ENCODE measurements at regions not wholly inside any gene's neighbourhood (a gene's known extent, or its start where the extent isn't known, plus 50 kb on each side); places are given as distances from the start of the nearest gene placed in this dataset.

DNA sequence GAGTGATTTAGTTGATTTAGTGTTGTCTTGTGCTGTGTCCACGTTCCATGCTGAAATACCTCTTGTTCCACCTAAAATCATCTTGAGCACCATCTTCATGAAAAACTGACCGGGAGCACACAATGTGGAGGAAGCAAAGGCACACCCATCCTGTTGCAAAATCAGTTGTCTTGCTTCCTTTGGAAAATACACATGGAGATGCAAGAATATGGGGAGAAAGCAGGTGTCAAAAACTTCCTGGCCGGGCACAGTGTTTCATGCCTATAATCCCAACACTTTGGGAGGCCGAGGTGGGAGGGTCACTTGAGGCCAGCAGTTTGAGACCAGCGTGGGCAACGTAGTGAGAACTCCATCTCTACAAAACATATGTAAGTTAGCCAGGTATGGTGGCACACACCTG is 151.1 kb downstream of the C11orf91 start:
- intact Hi-C loops (cut with DNase I) = no loop called here
- Histone ChIP-seq H3K27ac (ENCODE audit: low read depth in 2 of 2, low read length in 2 of 2) (no peak overlapping the region), H3K9me3 (ENCODE audit: control insufficient read depth in 2 of 3, insufficient read depth in 1 of 3, low read length in 3 of 3) (no peaks in the 10 kb centered on the region), H3K9ac (ENCODE audit: low read length in 3 of 3) (no peak overlapping the region), H3K27me3 (ENCODE audit: control insufficient read depth, insufficient read depth, low read length) (no peaks in the 10 kb centered on the region), H3K4me3 (ENCODE audit: low read length in 3 of 3) (no peak overlapping the region), H3K4me1 (ENCODE audit: control insufficient read depth in 2 of 3, insufficient read depth in 2 of 3, low read depth in 1 of 3, low read length in 3 of 3) (no peaks in the 10 kb centered on the region), H3K36me3 (ENCODE audit: control insufficient read depth in 2 of 3, insufficient read depth in 3 of 3, low read length in 3 of 3) (no peaks in the 10 kb centered on the region)
- TF ChIP-seq, protein P1, sequence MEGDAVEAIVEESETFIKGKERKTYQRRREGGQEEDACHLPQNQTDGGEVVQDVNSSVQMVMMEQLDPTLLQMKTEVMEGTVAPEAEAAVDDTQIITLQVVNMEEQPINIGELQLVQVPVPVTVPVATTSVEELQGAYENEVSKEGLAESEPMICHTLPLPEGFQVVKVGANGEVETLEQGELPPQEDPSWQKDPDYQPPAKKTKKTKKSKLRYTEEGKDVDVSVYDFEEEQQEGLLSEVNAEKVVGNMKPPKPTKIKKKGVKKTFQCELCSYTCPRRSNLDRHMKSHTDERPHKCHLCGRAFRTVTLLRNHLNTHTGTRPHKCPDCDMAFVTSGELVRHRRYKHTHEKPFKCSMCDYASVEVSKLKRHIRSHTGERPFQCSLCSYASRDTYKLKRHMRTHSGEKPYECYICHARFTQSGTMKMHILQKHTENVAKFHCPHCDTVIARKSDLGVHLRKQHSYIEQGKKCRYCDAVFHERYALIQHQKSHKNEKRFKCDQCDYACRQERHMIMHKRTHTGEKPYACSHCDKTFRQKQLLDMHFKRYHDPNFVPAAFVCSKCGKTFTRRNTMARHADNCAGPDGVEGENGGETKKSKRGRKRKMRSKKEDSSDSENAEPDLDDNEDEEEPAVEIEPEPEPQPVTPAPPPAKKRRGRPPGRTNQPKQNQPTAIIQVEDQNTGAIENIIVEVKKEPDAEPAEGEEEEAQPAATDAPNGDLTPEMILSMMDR (IDR thresholded peaks at IDR 0.05; ENCODE audit: borderline replicate concordance, extremely low read depth, insufficient read depth) = no peak
- DNase-seq = no peak
- no peak for FAIRE-seq

DNA sequence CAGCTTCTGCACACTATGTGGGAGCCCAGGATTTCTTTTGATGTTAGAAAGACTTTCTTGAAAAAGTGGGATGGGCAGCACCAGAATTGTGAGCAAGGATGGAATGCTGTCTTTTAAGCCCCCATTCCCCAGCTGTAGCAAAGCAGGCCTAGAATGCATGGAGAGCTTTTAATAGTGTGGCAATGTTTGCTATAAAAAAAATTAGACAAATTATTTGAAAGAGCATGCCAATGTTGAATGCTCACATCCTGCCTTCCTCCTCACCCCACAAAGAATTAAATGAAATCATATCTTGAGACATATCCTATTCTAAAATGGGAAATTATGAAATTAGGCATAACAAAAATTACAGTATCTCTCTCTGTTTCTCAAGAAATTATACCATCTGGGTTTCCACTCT is 154.7 kb downstream of the C11orf91 start:
- DNase-seq (no peak), FAIRE-seq (no peak)
- H3K9me3 ChIP-seq (ENCODE audit: control insufficient read depth in 2 of 3, insufficient read depth in 1 of 3, low read length in 3 of 3) = no peaks in the 10 kb centered on the region
- TF ChIP-seq, protein P1 (IDR thresholded peaks at IDR 0.05; ENCODE audit: borderline replicate concordance, extremely low read depth, insufficient read depth) = no peak
- no peaks in the 10 kb centered on the region for H3K27me3 ChIP-seq (ENCODE audit: control insufficient read depth, insufficient read depth, low read length)
- H3K4me3 ChIP-seq (ENCODE audit: low read length in 3 of 3) = no peak overlapping the region
- intact Hi-C loops (cut with DNase I) = no loop called here
- H3K36me3 ChIP-seq (ENCODE audit: control insufficient read depth in 2 of 3, insufficient read depth in 3 of 3, low read length in 3 of 3) = no peaks in the 10 kb centered on the region
- no peaks in the 10 kb centered on the region for H3K4me1 ChIP-seq (ENCODE audit: control insufficient read depth in 2 of 3, insufficient read depth in 2 of 3, low read depth in 1 of 3, low read length in 3 of 3)
- no peak overlapping the region for H3K9ac ChIP-seq (ENCODE audit: low read length in 3 of 3)
- H3K27ac ChIP-seq (ENCODE audit: low read depth in 2 of 2, low read length in 2 of 2) = no peak overlapping the region

DNA sequence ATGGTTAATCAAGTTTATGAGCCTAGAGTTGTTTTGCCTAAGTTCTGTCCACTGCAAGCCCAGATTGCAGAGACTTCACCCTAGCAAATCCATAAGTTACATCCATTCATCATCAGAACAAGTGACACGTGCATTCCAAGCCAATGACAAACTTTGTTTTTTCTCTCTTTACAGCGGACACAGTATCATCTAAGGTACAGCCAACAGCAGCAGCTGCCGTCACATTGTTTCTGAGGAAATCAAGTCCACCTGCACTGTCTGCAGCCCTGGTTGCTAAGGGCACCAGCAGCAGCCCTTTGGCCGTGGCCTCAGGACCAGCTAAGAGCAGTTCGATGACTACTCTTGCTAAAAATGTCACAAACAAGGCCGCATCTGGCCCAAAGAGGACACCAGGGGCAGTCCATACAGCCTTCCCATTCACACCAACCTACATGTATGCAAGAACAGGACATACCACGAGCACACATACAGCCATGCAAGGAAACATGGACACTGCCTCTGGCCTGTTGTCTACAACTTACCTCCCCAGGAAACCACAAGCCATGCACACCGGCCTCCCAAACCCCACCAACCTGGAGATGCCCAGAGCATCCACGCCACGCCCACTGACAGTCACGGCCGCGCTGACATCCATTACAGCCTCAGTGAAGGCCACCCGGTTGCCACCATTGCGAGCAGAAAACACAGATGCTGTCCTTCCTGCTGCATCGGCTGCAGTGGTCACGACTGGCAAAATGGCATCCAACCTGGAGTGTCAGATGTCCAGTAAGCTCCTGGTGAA is 155.8 kb downstream of the C11orf91 start:
- intact Hi-C loops (cut with DNase I) = no loop called here
- no peak for FAIRE-seq
- TF ChIP-seq, protein P1 (IDR thresholded peaks at IDR 0.05; ENCODE audit: borderline replicate concordance, extremely low read depth, insufficient read depth) = no peak

More for the DNA sequence above, 155.8 kb downstream of the C11orf91 start:
- no peak overlapping the region for H3K27ac ChIP-seq (ENCODE audit: low read depth in 2 of 2, low read length in 2 of 2)
- no peak overlapping the region for H3K4me3 ChIP-seq (ENCODE audit: low read length in 3 of 3)
- no peaks in the 10 kb centered on the region for H3K27me3 ChIP-seq (ENCODE audit: control insufficient read depth, insufficient read depth, low read length)
- H3K36me3 ChIP-seq (ENCODE audit: control insufficient read depth in 2 of 3, insufficient read depth in 3 of 3, low read length in 3 of 3) = no peaks in the 10 kb centered on the region
- H3K9ac ChIP-seq (ENCODE audit: low read length in 3 of 3) = no peak overlapping the region
- no peaks in the 10 kb centered on the region for H3K4me1 ChIP-seq (ENCODE audit: control insufficient read depth in 2 of 3, insufficient read depth in 2 of 3, low read depth in 1 of 3, low read length in 3 of 3)
- DNase-seq = peak in 1 of 5 donors; percentile 65
- no peaks in the 10 kb centered on the region for H3K9me3 ChIP-seq (ENCODE audit: control insufficient read depth in 2 of 3, insufficient read depth in 1 of 3, low read length in 3 of 3)
